NCI-H460 (cell line): ENCODE measurements at regions not wholly inside any gene's neighbourhood (a gene's known extent, or its start where the extent isn't known, plus 50 kb on each side); places are given as distances from the start of the nearest gene placed in this dataset.
"Not testable (repeated sequence)": the region's sequence is repeated elsewhere in the genome, so short reads cannot be mapped to it uniquely, and the experiment has no call there.

Experiments
- DNase-seq: peaks from one replicate; pipeline ENCODE4 v3.0.0-alpha.2; 2016; ENCODE audit warnings: low read depth; ENCODE audit errors: extremely low read depth

GRCh38 chr3:21979706-21980105 lies 228.7 kb upstream of the ZNF385D start:
- DNase-seq, result no peak

- no peak for DNase-seq
Measured at GRCh38 chr3:21989341-21990042, 238.5 kb upstream of the ZNF385D start.

- DNase-seq, result no peak
Measured at GRCh38 chr3:21991061-21991460, 240.1 kb upstream of the ZNF385D start.

- no peak for DNase-seq
Measured at GRCh38 chr3:21995079-21995607, 244.1 kb upstream of the ZNF385D start.

- no peak for DNase-seq
Measured at GRCh38 chr3:22007368-22007767, 256.4 kb upstream of the ZNF385D start.

GRCh38 chr3:22010997-22011396 lies 260.0 kb upstream of the ZNF385D start:
- no peak for DNase-seq

- no peak for DNase-seq
Measured at GRCh38 chr3:22012471-22012870, 261.5 kb upstream of the ZNF385D start.

GRCh38 chr3:22013641-22014040 lies 262.6 kb upstream of the ZNF385D start:
- DNase-seq, result no peak

GRCh38 chr3:22016197-22016596 lies 265.2 kb upstream of the ZNF385D start:
- DNase-seq, result no peak

GRCh38 chr3:22024638-22025037 lies 273.6 kb upstream of the ZNF385D start:
- DNase-seq, result not testable (repeated sequence)

GRCh38 chr3:22029480-22029879 lies 278.5 kb upstream of the ZNF385D start:
- no peak for DNase-seq

GRCh38 chr3:22039161-22039560 lies 288.2 kb upstream of the ZNF385D start:
- no peak for DNase-seq

- no peak for DNase-seq
Measured at GRCh38 chr3:22040150-22040549, 289.1 kb upstream of the ZNF385D start.

GRCh38 chr3:22045882-22046281 lies 294.9 kb upstream of the ZNF385D start:
- DNase-seq, result no peak

- no peak for DNase-seq
Measured at GRCh38 chr3:22063500-22063899, 312.5 kb upstream of the ZNF385D start.

- no peak for DNase-seq
Measured at GRCh38 chr3:22068619-22069018, 317.6 kb upstream of the ZNF385D start.

- DNase-seq, result no peak
Measured at GRCh38 chr3:22088204-22088603, 337.2 kb upstream of the ZNF385D start.

- peak; percentile 11 for DNase-seq
Measured at GRCh38 chr3:22089284-22089683, 338.3 kb upstream of the ZNF385D start.

GRCh38 chr3:22091329-22091728 lies 340.3 kb upstream of the ZNF385D start:
- no peak for DNase-seq

GRCh38 chr3:22098021-22098420 lies 347.0 kb upstream of the ZNF385D start:
- no peak for DNase-seq

- DNase-seq, result no peak
Measured at GRCh38 chr3:22101351-22101750, 350.3 kb upstream of the ZNF385D start.

- DNase-seq, result no peak
Measured at GRCh38 chr3:22101811-22102210, 350.8 kb upstream of the ZNF385D start.

GRCh38 chr3:22103423-22103822 lies 352.4 kb upstream of the ZNF385D start:
- DNase-seq, result no peak
